GM19395 (cell line): ENCODE measurements at regions not wholly inside any gene's neighbourhood (a gene's known extent, or its start where the extent isn't known, plus 50 kb on each side); places are given as distances from the start of the nearest gene placed in this dataset.
"Not testable (repeated sequence)": the region's sequence is repeated elsewhere in the genome, so short reads cannot be mapped to it uniquely, and the experiment has no call there.

Experiments used
- ATAC-seq: cut with Tn5 transposase; IDR thresholded peaks from one replicate; pipeline ENCODE4 v1.9.1; 2021; ENCODE audit warnings: mild to moderate bottlenecking, moderate library complexity; ENCODE audit not compliant: unreplicated experiment

- ATAC-seq, result no peak
Measured at GRCh38 chr14:28630100-28630499, 136.5 kb upstream of the FOXG1 start.

GRCh38 chr14:28635387-28635786 is 131.2 kb upstream of the FOXG1 start:
- no peak for ATAC-seq

- ATAC-seq, result not testable (repeated sequence)
Measured at GRCh38 chr14:28635816-28636215, 130.8 kb upstream of the FOXG1 start.

GRCh38 chr14:28641189-28641588 is 125.4 kb upstream of the FOXG1 start:
- not testable (repeated sequence) for ATAC-seq

GRCh38 chr14:28651148-28651547 is 115.4 kb upstream of the FOXG1 start:
- no peak for ATAC-seq

- no peak for ATAC-seq
Measured at GRCh38 chr14:28652782-28653181, 113.8 kb upstream of the FOXG1 start.

GRCh38 chr14:28653521-28653920 is 113.1 kb upstream of the FOXG1 start:
- ATAC-seq, result no peak

GRCh38 chr14:28656704-28657255 is 109.8 kb upstream of the FOXG1 start:
- no peak for ATAC-seq

- no peak for ATAC-seq
Measured at GRCh38 chr14:28661171-28661772, 105.3 kb upstream of the FOXG1 start.

- no peak for ATAC-seq
Measured at GRCh38 chr14:28666961-28667360, 99.6 kb upstream of the FOXG1 start.

- no peak for ATAC-seq
Measured at GRCh38 chr14:28671425-28671824, 95.2 kb upstream of the FOXG1 start.

GRCh38 chr14:28673056-28673455 is 93.5 kb upstream of the FOXG1 start:
- no peak for ATAC-seq

- no peak for ATAC-seq
Measured at GRCh38 chr14:28676479-28676878, 90.1 kb upstream of the FOXG1 start.

- ATAC-seq, result no peak
Measured at GRCh38 chr14:28677381-28677780, 89.2 kb upstream of the FOXG1 start.

GRCh38 chr14:28678887-28679286 is 87.7 kb upstream of the FOXG1 start:
- ATAC-seq, result no peak

- ATAC-seq, result no peak
Measured at GRCh38 chr14:28681681-28682080, 84.9 kb upstream of the FOXG1 start.

- ATAC-seq, result no peak
Measured at GRCh38 chr14:28690029-28690692, 76.4 kb upstream of the FOXG1 start.

GRCh38 chr14:28695109-28695508 is 71.5 kb upstream of the FOXG1 start:
- ATAC-seq, result no peak

- ATAC-seq, result no peak
Measured at GRCh38 chr14:28701733-28702132, 64.9 kb upstream of the FOXG1 start.

GRCh38 chr14:28703482-28703881 is 63.1 kb upstream of the FOXG1 start:
- ATAC-seq, result no peak

GRCh38 chr14:28704153-28704552 is 62.4 kb upstream of the FOXG1 start:
- ATAC-seq, result no peak

GRCh38 chr14:28707814-28708213 is 58.8 kb upstream of the FOXG1 start:
- ATAC-seq, result no peak
